ENCODE measurements at regions not wholly inside any gene's neighbourhood (a gene's known extent, or its start where the extent isn't known, plus 50 kb on each side); places are given as distances from the start of the nearest gene placed in this dataset.

- H3K27me3 ChIP-seq (replicated peaks; ENCODE audit: control insufficient read depth, insufficient read depth, low read length), result no peaks in the 10 kb centered on the region
- Mint-ChIP-seq H3K27me3 (ENCODE audit: insufficient read depth, unreplicated experiment) (no peaks in the 10 kb centered on the region), H3K4me1 (ENCODE audit: low read depth, unreplicated experiment) (no peaks in the 10 kb centered on the region), H3K36me3 (ENCODE audit: insufficient read depth, unreplicated experiment) (no peaks in the 10 kb centered on the region), H3K9me3 (ENCODE audit: unreplicated experiment) (no peaks in the 10 kb centered on the region), H3K27ac (ENCODE audit: unreplicated experiment) (no peak overlapping the region), H3K4me3 (ENCODE audit: unreplicated experiment) (no peak overlapping the region)
- no peak overlapping the region for H3K4me3 ChIP-seq (ENCODE audit: low read depth, low read length)
- H3K4me1 ChIP-seq, result no peaks in the 10 kb centered on the region
- no peaks in the 10 kb centered on the region for H3K36me3 ChIP-seq (ENCODE audit: control insufficient read depth, insufficient read depth, low read length)
- CTCF ChIA-PET, result no interaction called here
- POLR2A ChIA-PET, result no interaction called here
- no TSS peak for BruUV-seq (replicated peaks)
- intact Hi-C loops (cut with micrococcal nuclease; ENCODE audit: unreplicated experiment), result loop anchor here (10.0 kb wide), 2 partner anchors 45 to 55 kb away; no protein-coding TSS in a partner anchor
- no peaks in the 10 kb centered on the region for H3K9me3 ChIP-seq
- no peak for TF ChIP-seq CTCF (IDR thresholded peaks at IDR 0.05; ENCODE audit: insufficient read depth in 1 of 2, low read depth in 1 of 2, low read length in 1 of 2, severe bottlenecking in 1 of 2, unreplicated experiment in 1 of 2)
- DNase-seq, result no peak
These were observed 320.6 kb upstream of the RORA start for GRCh38 chr15:61549727-61550126.

GRCh38 chr15:61545763-61546162 lies 316.7 kb upstream of the RORA start:
- no peak overlapping the region for H3K27ac Mint-ChIP-seq (ENCODE audit: unreplicated experiment)
- no peak for DNase-seq
- no peaks in the 10 kb centered on the region for H3K4me1 Mint-ChIP-seq (ENCODE audit: low read depth, unreplicated experiment)
- no peaks in the 10 kb centered on the region for H3K4me1 ChIP-seq
- H3K36me3 ChIP-seq (ENCODE audit: control insufficient read depth, insufficient read depth, low read length), result no peaks in the 10 kb centered on the region
- POLR2A ChIA-PET, result interaction anchor here (0.5 kb wide), 1 partner anchor 126 kb away, joined by 3 read pairs; no protein-coding TSS in a partner anchor
- H3K9me3 Mint-ChIP-seq (ENCODE audit: unreplicated experiment), result no peaks in the 10 kb centered on the region
- H3K4me3 Mint-ChIP-seq (ENCODE audit: unreplicated experiment), result no peak overlapping the region
- H3K36me3 Mint-ChIP-seq (ENCODE audit: insufficient read depth, unreplicated experiment), result no peaks in the 10 kb centered on the region
- H3K9me3 ChIP-seq, result no peaks in the 10 kb centered on the region
- no peaks in the 10 kb centered on the region for H3K27me3 ChIP-seq (replicated peaks; ENCODE audit: control insufficient read depth, insufficient read depth, low read length)
- intact Hi-C loops (cut with micrococcal nuclease; ENCODE audit: unreplicated experiment), result loop anchor here (10.0 kb wide), 1 partner anchor 59 kb away; no protein-coding TSS in a partner anchor
- no peak for TF ChIP-seq CTCF (IDR thresholded peaks at IDR 0.05; ENCODE audit: insufficient read depth in 1 of 2, low read depth in 1 of 2, low read length in 1 of 2, severe bottlenecking in 1 of 2, unreplicated experiment in 1 of 2)
- CTCF ChIA-PET, result no interaction called here
- no peak overlapping the region for H3K4me3 ChIP-seq (ENCODE audit: low read depth, low read length)
- BruUV-seq (replicated peaks), result no TSS peak
- H3K27me3 Mint-ChIP-seq (ENCODE audit: insufficient read depth, unreplicated experiment), result no peaks in the 10 kb centered on the region

GRCh38 chr15:61541516-61541915 lies 312.4 kb upstream of the RORA start:
- Histone ChIP-seq H3K36me3 (ENCODE audit: control insufficient read depth, insufficient read depth, low read length) (no peaks in the 10 kb centered on the region), H3K27me3 (replicated peaks; ENCODE audit: control insufficient read depth, insufficient read depth, low read length) (no peaks in the 10 kb centered on the region), H3K4me3 (ENCODE audit: low read depth, low read length) (no peak overlapping the region), H3K4me1 (no peaks in the 10 kb centered on the region), H3K9me3 (no peaks in the 10 kb centered on the region)
- TF ChIP-seq CTCF (IDR thresholded peaks at IDR 0.05; ENCODE audit: insufficient read depth in 1 of 2, low read depth in 1 of 2, low read length in 1 of 2, severe bottlenecking in 1 of 2, unreplicated experiment in 1 of 2), result no peak
- H3K36me3 Mint-ChIP-seq (ENCODE audit: insufficient read depth, unreplicated experiment), result no peaks in the 10 kb centered on the region
- H3K4me1 Mint-ChIP-seq (ENCODE audit: low read depth, unreplicated experiment), result no peaks in the 10 kb centered on the region
- ChIA-PET POLR2A (no interaction called here), CTCF (no interaction called here)
- H3K9me3 Mint-ChIP-seq (ENCODE audit: unreplicated experiment), result no peaks in the 10 kb centered on the region
- intact Hi-C loops (cut with micrococcal nuclease; ENCODE audit: unreplicated experiment), result loop anchor here (10.0 kb wide), 1 partner anchor 63 kb away; no protein-coding TSS in a partner anchor
- DNase-seq, result no peak
- H3K4me3 Mint-ChIP-seq (ENCODE audit: unreplicated experiment), result no peak overlapping the region
- no TSS peak for BruUV-seq (replicated peaks)
- H3K27me3 Mint-ChIP-seq (ENCODE audit: insufficient read depth, unreplicated experiment), result peaks cover 4% of the 10 kb centered on the region
- H3K27ac Mint-ChIP-seq (ENCODE audit: unreplicated experiment), result no peak overlapping the region

All from Caco-2 (cell line).